Parathyroid adenoma (tissue), 2 donors: ENCODE measurements at regions not wholly inside any gene's neighbourhood (a gene's known extent, or its start where the extent isn't known, plus 50 kb on each side); places are given as distances from the start of the nearest gene placed in this dataset.

Experiments used
- H2AFZ ChIP-seq: fragments of 300-600 bp; sonication (generic); one replicate; pipeline ENCODE4 v1.7.0; 2017; ENCODE audit warnings: antibody characterized with exemption, mild to moderate bottlenecking
- H3K27ac ChIP-seq: fragments of 300-600 bp; sonication (generic); one replicate; pipeline ENCODE4 v1.7.0; 2017
- H3K27me3 ChIP-seq: fragments of 300-600 bp; sonication (generic); one replicate; pipeline ENCODE4 v1.7.0; 2017; ENCODE audit warnings: low read length; ENCODE audit not compliant: control insufficient read depth, insufficient read depth
- H3K36me3 ChIP-seq: fragments of 300-600 bp; sonication (generic); one replicate; pipeline ENCODE4 v1.7.0; 2017; ENCODE audit warnings: low read length; ENCODE audit not compliant: control insufficient read depth, insufficient read depth
- H3K4me1 ChIP-seq: fragments of 300-600 bp; sonication (generic); one replicate; pipeline ENCODE4 v1.7.0; 2017; ENCODE audit warnings: control low read depth
- H3K4me2 ChIP-seq: fragments of 300-600 bp; sonication (generic); one replicate; pipeline ENCODE4 v1.7.0; 2017; ENCODE audit warnings: low read length
- H3K4me3 ChIP-seq: fragments of 300-600 bp; sonication (generic); one replicate; pipeline ENCODE4 v1.7.0; 2017; ENCODE audit warnings: low read depth, low read length
- H3K79me2 ChIP-seq: fragments of 300-600 bp; sonication (generic); one replicate; pipeline ENCODE4 v1.7.0; 2017; ENCODE audit warnings: control low read depth
- H3K9ac ChIP-seq: fragments of 300-600 bp; sonication (generic); one replicate; pipeline ENCODE4 v1.7.0; 2017; ENCODE audit warnings: mild to moderate bottlenecking
- H3K9me3 ChIP-seq: fragments of 300-600 bp; sonication (generic); one replicate; pipeline ENCODE4 v1.7.0; 2017; ENCODE audit warnings: low read length; ENCODE audit not compliant: control insufficient read depth
- CTCF ChIP-seq: fragments of 300-600 bp; sonication (generic); IDR thresholded peaks from one replicate; pipeline ENCODE4 v1.7.0; 2017; ENCODE audit warnings: antibody characterized with exemption, mild to moderate bottlenecking
- donor health status: primary hyperparathyroidism.

GRCh38 chr3:188946351-188947240 is 225.2 kb upstream of the TPRG1 start:
- no peaks in the 10 kb centered on the region for H3K36me3 ChIP-seq
- H3K79me2 ChIP-seq, result no peaks in the 10 kb centered on the region
- no peak overlapping the region for H3K9ac ChIP-seq
- no peaks in the 10 kb centered on the region for H3K9me3 ChIP-seq
- H3K4me3 ChIP-seq, result peak overlapping the region; percentile 56
- H3K27ac ChIP-seq, result peak overlapping the region; percentile 97
- TF ChIP-seq CTCF, result no peak
- H3K4me2 ChIP-seq, result no peak overlapping the region
- H2AFZ ChIP-seq, result peak overlapping the region; percentile 89
- peaks cover 33% of the 10 kb centered on the region for H3K4me1 ChIP-seq
- H3K27me3 ChIP-seq, result no peaks in the 10 kb centered on the region

GRCh38 chr3:188947401-188948280 is 224.1 kb upstream of the TPRG1 start:
- Histone ChIP-seq H2AFZ (peak overlapping the region; percentile 89), H3K4me2 (peak overlapping the region; percentile 74), H3K36me3 (no peaks in the 10 kb centered on the region), H3K9ac (no peak overlapping the region), H3K9me3 (no peaks in the 10 kb centered on the region), H3K4me3 (peak overlapping the region; percentile 56), H3K27ac (peak overlapping the region; percentile 97), H3K4me1 (peaks cover 33% of the 10 kb centered on the region), H3K27me3 (no peaks in the 10 kb centered on the region), H3K79me2 (no peaks in the 10 kb centered on the region)
- peak; percentile 42 for TF ChIP-seq CTCF

GRCh38 chr3:188948281-188948996 is 223.3 kb upstream of the TPRG1 start:
- Histone ChIP-seq H3K36me3 (no peaks in the 10 kb centered on the region), H3K4me3 (peak overlapping the region; percentile 56), H3K9ac (no peak overlapping the region), H3K79me2 (no peaks in the 10 kb centered on the region), H3K4me1 (peaks cover 33% of the 10 kb centered on the region), H3K27me3 (no peaks in the 10 kb centered on the region), H3K9me3 (no peaks in the 10 kb centered on the region), H3K27ac (peak overlapping the region; percentile 97), H3K4me2 (peak overlapping the region; percentile 74), H2AFZ (peak overlapping the region; percentile 89)
- TF ChIP-seq CTCF, result no peak

- peak overlapping the region; percentile 56 for H3K4me3 ChIP-seq
- H3K9me3 ChIP-seq, result no peaks in the 10 kb centered on the region
- no peaks in the 10 kb centered on the region for H3K36me3 ChIP-seq
- H3K4me2 ChIP-seq, result peak overlapping the region; percentile 74
- H3K4me1 ChIP-seq, result peaks cover 33% of the 10 kb centered on the region
- H3K27me3 ChIP-seq, result no peaks in the 10 kb centered on the region
- no peak for TF ChIP-seq CTCF
- peak overlapping the region; percentile 89 for H2AFZ ChIP-seq
- no peaks in the 10 kb centered on the region for H3K79me2 ChIP-seq
- H3K9ac ChIP-seq, result no peak overlapping the region
- H3K27ac ChIP-seq, result peak overlapping the region; percentile 97
These were observed 222.8 kb upstream of the TPRG1 start for GRCh38 chr3:188948997-188949389.
